Neural crest cell (in vitro differentiated cells): ENCODE measurements at regions not wholly inside any gene's neighbourhood (a gene's known extent, or its start where the extent isn't known, plus 50 kb on each side); places are given as distances from the start of the nearest gene placed in this dataset.

Source experiments
- DNase-seq: peaks from one replicate; pipeline ENCODE4 v3.0.0; 2021; ENCODE audit warnings: low read depth, mixed read lengths, low spot score
- H3K27ac Mint-ChIP-seq: one replicate; pipeline ENCODE4 v1.8.0; 2021; ENCODE audit warnings: mild to moderate bottlenecking, mixed read lengths; ENCODE audit not compliant: unreplicated experiment
- H3K27me3 Mint-ChIP-seq: 2 replicates; pipeline ENCODE4 v1.8.0; 2021; ENCODE audit warnings: low read depth, mild to moderate bottlenecking, mixed read lengths
- H3K36me3 Mint-ChIP-seq: 2 replicates; pipeline ENCODE4 v1.8.0; 2021; ENCODE audit warnings: low read depth, mild to moderate bottlenecking, mixed read lengths
- H3K4me1 Mint-ChIP-seq: 2 replicates; pipeline ENCODE4 v1.8.0; 2021; ENCODE audit warnings: mixed read lengths
- H3K4me3 Mint-ChIP-seq: one replicate; pipeline ENCODE4 v1.8.0; 2021; ENCODE audit warnings: mild to moderate bottlenecking, mixed read lengths
- H3K9me3 Mint-ChIP-seq: 2 replicates; pipeline ENCODE4 v1.8.0; 2021; ENCODE audit warnings: mixed read lengths
- TF ChIP-seq, protein P1 (sequence below): fragments of 200-600 bp; sonication (generic); conservative IDR thresholded peaks from 2 replicates; pipeline ENCODE4 v1.5.0; 2021; ENCODE audit warnings: antibody characterized with exemption, mild to moderate bottlenecking

DNA sequence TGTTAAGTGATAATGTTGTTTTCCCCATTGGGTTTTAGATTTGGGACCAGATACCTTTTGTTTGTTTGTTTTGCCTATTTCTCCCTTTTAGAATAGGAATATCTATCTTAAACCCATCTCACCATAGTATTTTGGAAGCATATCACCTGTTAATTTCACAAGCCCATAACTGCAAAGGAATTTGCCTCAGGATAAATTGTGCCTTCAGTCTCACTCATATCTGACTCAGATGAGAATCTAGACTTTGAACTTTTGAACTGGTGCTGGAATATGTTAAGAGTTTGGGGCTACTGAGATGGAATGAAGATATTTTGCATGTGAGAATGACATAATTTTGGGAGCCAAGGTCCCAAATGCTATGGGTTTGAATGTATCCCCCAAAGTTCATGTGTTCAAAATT is 607.4 kb downstream of the HACE1 start:
- DNase-seq = no peak
- no peak overlapping the region for H3K4me3 Mint-ChIP-seq
- TF ChIP-seq, protein P1, sequence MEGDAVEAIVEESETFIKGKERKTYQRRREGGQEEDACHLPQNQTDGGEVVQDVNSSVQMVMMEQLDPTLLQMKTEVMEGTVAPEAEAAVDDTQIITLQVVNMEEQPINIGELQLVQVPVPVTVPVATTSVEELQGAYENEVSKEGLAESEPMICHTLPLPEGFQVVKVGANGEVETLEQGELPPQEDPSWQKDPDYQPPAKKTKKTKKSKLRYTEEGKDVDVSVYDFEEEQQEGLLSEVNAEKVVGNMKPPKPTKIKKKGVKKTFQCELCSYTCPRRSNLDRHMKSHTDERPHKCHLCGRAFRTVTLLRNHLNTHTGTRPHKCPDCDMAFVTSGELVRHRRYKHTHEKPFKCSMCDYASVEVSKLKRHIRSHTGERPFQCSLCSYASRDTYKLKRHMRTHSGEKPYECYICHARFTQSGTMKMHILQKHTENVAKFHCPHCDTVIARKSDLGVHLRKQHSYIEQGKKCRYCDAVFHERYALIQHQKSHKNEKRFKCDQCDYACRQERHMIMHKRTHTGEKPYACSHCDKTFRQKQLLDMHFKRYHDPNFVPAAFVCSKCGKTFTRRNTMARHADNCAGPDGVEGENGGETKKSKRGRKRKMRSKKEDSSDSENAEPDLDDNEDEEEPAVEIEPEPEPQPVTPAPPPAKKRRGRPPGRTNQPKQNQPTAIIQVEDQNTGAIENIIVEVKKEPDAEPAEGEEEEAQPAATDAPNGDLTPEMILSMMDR = no peak
- no peaks in the 10 kb centered on the region for H3K4me1 Mint-ChIP-seq
- no peak overlapping the region for H3K27ac Mint-ChIP-seq
- H3K9me3 Mint-ChIP-seq = no peaks in the 10 kb centered on the region
- no peaks in the 10 kb centered on the region for H3K27me3 Mint-ChIP-seq
- no peaks in the 10 kb centered on the region for H3K36me3 Mint-ChIP-seq

GRCh38 chr6:104251651-104252050 is 608.1 kb downstream of the HACE1 start:
- no peak for DNase-seq
- peaks cover 2% of the 10 kb centered on the region for H3K9me3 Mint-ChIP-seq
- no peaks in the 10 kb centered on the region for H3K36me3 Mint-ChIP-seq
- TF ChIP-seq, protein P1 = no peak
- no peaks in the 10 kb centered on the region for H3K4me1 Mint-ChIP-seq
- no peaks in the 10 kb centered on the region for H3K27me3 Mint-ChIP-seq
- no peak overlapping the region for H3K27ac Mint-ChIP-seq
- no peak overlapping the region for H3K4me3 Mint-ChIP-seq

- no peaks in the 10 kb centered on the region for H3K9me3 Mint-ChIP-seq
- no peak for DNase-seq
- H3K27ac Mint-ChIP-seq = no peak overlapping the region
- H3K4me1 Mint-ChIP-seq = no peaks in the 10 kb centered on the region
- no peak overlapping the region for H3K4me3 Mint-ChIP-seq
- H3K27me3 Mint-ChIP-seq = no peaks in the 10 kb centered on the region
- no peaks in the 10 kb centered on the region for H3K36me3 Mint-ChIP-seq
- TF ChIP-seq, protein P1 = no peak
These were observed 618.9 kb downstream of the HACE1 start for GRCh38 chr6:104240865-104241264.

- no peak overlapping the region for H3K27ac Mint-ChIP-seq
- TF ChIP-seq, protein P1 = no peak
- H3K4me3 Mint-ChIP-seq = no peak overlapping the region
- H3K27me3 Mint-ChIP-seq = no peaks in the 10 kb centered on the region
- no peak for DNase-seq
- no peaks in the 10 kb centered on the region for H3K36me3 Mint-ChIP-seq
- H3K4me1 Mint-ChIP-seq = no peaks in the 10 kb centered on the region
- no peaks in the 10 kb centered on the region for H3K9me3 Mint-ChIP-seq
These were observed 619.7 kb downstream of the HACE1 start for GRCh38 chr6:104239971-104240370.

- no peaks in the 10 kb centered on the region for H3K9me3 Mint-ChIP-seq
- no peak overlapping the region for H3K4me3 Mint-ChIP-seq
- H3K36me3 Mint-ChIP-seq = no peaks in the 10 kb centered on the region
- TF ChIP-seq, protein P1 = no peak
- no peaks in the 10 kb centered on the region for H3K4me1 Mint-ChIP-seq
- H3K27ac Mint-ChIP-seq = no peak overlapping the region
- no peak for DNase-seq
- no peaks in the 10 kb centered on the region for H3K27me3 Mint-ChIP-seq
These were observed 630.7 kb downstream of the HACE1 start for GRCh38 chr6:104229057-104229456.

DNA sequence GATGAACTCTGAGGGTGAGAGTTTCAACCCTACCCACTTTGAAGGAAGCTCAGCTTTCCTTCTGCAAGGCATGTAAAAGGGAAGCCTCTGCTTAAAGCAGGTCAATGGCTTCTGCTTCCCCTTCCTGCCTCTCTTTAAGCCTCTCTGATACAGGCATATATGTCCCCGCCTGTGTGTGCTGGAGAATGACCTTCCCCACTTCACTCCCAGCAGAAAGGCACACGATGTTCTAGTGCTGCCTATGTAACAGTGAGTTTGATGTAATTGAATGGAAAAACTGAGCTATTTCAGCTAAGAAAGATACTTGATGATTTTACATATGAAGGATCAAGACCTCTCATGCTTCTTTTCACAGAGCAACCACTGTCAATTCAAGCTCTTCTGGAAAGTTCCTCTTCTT is 632.2 kb downstream of the HACE1 start:
- Mint-ChIP-seq H3K9me3 (no peaks in the 10 kb centered on the region), H3K4me3 (no peak overlapping the region), H3K36me3 (no peaks in the 10 kb centered on the region), H3K4me1 (no peaks in the 10 kb centered on the region), H3K27me3 (no peaks in the 10 kb centered on the region), H3K27ac (no peak overlapping the region)
- no peak for DNase-seq
- TF ChIP-seq, protein P1 = no peak
